ENCODE measurements at regions not wholly inside any gene's neighbourhood (a gene's known extent, or its start where the extent isn't known, plus 50 kb on each side); places are given as distances from the start of the nearest gene placed in this dataset.

- in situ Hi-C loops (cut with HindIII; ENCODE audit: extremely low pct_ligation_motif_present, low pct_unique_long_range_greater_than_20kb): no loop called here
- Histone ChIP-seq H3K27ac (ENCODE audit: extremely low read length, insufficient read depth, low read length) (no peak overlapping the region), H3K9ac (ENCODE audit: insufficient read depth, low read depth, low read length) (no peak overlapping the region)
- TF ChIP-seq SOX6 (IDR thresholded peaks at IDR 0.05) (no peak), SOX6 (CRISPR knock-in tag; IDR thresholded peaks at IDR 0.05) (no peak), ZNF253 (CRISPR knock-in tag; IDR thresholded peaks at IDR 0.05; ENCODE audit: borderline replicate concordance) (no peak), ZFAT (CRISPR knock-in tag; conservative IDR thresholded peaks at IDR 0.05) (no peak), FOXM1 (CRISPR knock-in tag; IDR thresholded peaks at IDR 0.05) (no peak), PBX2 (CRISPR knock-in tag; IDR thresholded peaks at IDR 0.05) (no peak), ARID5B (CRISPR knock-in tag; IDR thresholded peaks at IDR 0.05) (no peak), SALL2 (CRISPR knock-in tag; IDR thresholded peaks at IDR 0.05) (no peak), NFE2 (CRISPR knock-in tag; IDR thresholded peaks at IDR 0.05) (no peak), ZFP37 (CRISPR knock-in tag; IDR thresholded peaks at IDR 0.05; ENCODE audit: borderline replicate concordance) (no peak), ELF1 (CRISPR knock-in tag; IDR thresholded peaks at IDR 0.05) (no peak), AHR (CRISPR knock-in tag; IDR thresholded peaks at IDR 0.05) (no peak), ZNF256 (CRISPR knock-in tag; conservative IDR thresholded peaks at IDR 0.05) (no peak), RNF219 (CRISPR knock-in tag; IDR thresholded peaks at IDR 0.05) (no peak), NR0B2 (CRISPR knock-in tag; IDR thresholded peaks at IDR 0.05) (no peak), ZNF33B (CRISPR knock-in tag; IDR thresholded peaks at IDR 0.05) (no peak), ATF1 (CRISPR knock-in tag; IDR thresholded peaks at IDR 0.05) (no peak), HBP1 (CRISPR knock-in tag; IDR thresholded peaks at IDR 0.05; ENCODE audit: low read depth) (no peak)
Observed at GRCh38 chr15:89007989-89008388, 80.3 kb upstream of the ABHD2 start.

More at GRCh38 chr15:89007989-89008388, 80.3 kb upstream of the ABHD2 start:
- CTCF ChIA-PET (ENCODE audit: low intra/inter-chr PET ratio, low total read pairs): no interaction called here
- Histone ChIP-seq H3K4me2 (ENCODE audit: low read depth, low read length) (no peak overlapping the region), H3K36me3 (replicated peaks in 1 of 2; ENCODE audit: control insufficient read depth in 1 of 2, insufficient read depth in 2 of 2, low read length in 2 of 2) (no peaks in the 10 kb centered on the region), H4K20me1 (ENCODE audit: insufficient read depth, low read length) (no peaks in the 10 kb centered on the region), H3K4me1 (ENCODE audit: insufficient read depth, low read length) (peaks cover 12% of the 10 kb centered on the region; the same call in 1 of the 2 replicates), H3K9me3 (ENCODE audit: low read length) (no peaks in the 10 kb centered on the region), H3K4me3 (replicated peaks in 1 of 3; ENCODE audit: insufficient read depth in 1 of 3, low read depth in 2 of 3, low read length in 3 of 3) (no peak overlapping the region), H2AFZ (ENCODE audit: low read length) (no peak overlapping the region), H3K79me2 (ENCODE audit: insufficient read depth, low read length) (no peaks in the 10 kb centered on the region), H3K27me3 (ENCODE audit: control insufficient read depth in 1 of 2, insufficient read depth in 2 of 2, low read length in 2 of 2) (peaks cover 0 to 4% of the 10 kb centered on the region in 2 experiments; a peak in 3 of 5 replicates)
- BruUV-seq (replicated peaks): no TSS peak
- ATAC-seq (no peak), DNase-seq (ENCODE audit: low spot score) (no peak), FAIRE-seq (no peak)
- POLR2A ChIA-PET: no interaction called here
- intact Hi-C loops (cut with micrococcal nuclease; ENCODE audit: unreplicated experiment): no loop called here
